OCI-LY1 (cell line): ENCODE measurements at regions not wholly inside any gene's neighbourhood (a gene's known extent, or its start where the extent isn't known, plus 50 kb on each side); places are given as distances from the start of the nearest gene placed in this dataset.

Source experiments
- CTCF ChIP-seq: fragments of 200-600 bp; sonication (generic), shearing (Covaris generic); IDR thresholded peaks from 2 replicates; pipeline ENCODE4 v1.5.1; 2017; ENCODE audit warnings: mild to moderate bottlenecking, antibody characterized with exemption, low read length, moderate library complexity, mixed read lengths
- EZH2 ChIP-seq: fragments of 200-600 bp; sonication (generic), shearing (Covaris generic); IDR thresholded peaks from 2 replicates; pipeline ENCODE4 v1.8.0; 2017; ENCODE audit warnings: borderline replicate concordance, mixed run types, mild to moderate bottlenecking, antibody characterized with exemption, low read length, moderate library complexity, mixed read lengths

- TF ChIP-seq CTCF (no peak), EZH2 (no peak)
Observed at GRCh38 chr2:211259831-211260476, 703.6 kb downstream of the CPS1 start.
